ENCODE measurements at regions not wholly inside any gene's neighbourhood (a gene's known extent, or its start where the extent isn't known, plus 50 kb on each side); places are given as distances from the start of the nearest gene placed in this dataset.

DNA sequence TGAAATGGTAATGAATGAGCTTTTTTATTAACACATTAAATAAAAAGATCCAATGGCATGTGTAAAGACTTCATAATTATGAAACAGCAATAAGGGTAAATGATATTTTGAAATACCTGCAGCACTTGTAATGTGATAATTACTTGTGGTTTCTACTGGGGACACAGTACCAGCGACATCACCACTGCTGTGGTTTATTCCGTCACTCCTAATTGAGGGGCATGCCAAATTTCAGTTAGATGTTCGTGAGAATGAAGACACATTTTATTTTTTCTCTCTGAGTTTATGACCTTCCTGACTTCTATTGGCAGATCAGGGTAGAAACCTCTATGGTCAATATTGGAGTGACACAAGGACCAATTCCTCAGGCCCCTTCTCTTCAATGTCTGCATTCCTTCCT lies 131.9 kb upstream of the XYLT1 start:
- peak in 2 of 3 donors; percentile 35 to 51 for DNase-seq
- Histone ChIP-seq H3K27me3 (replicated peaks in 2 of 5; ENCODE audit: control insufficient read depth in 4 of 5, insufficient read depth in 5 of 5, low read length in 4 of 5) (no peaks in the 10 kb centered on the region), H3K4me3 (ENCODE audit: control insufficient read depth in 1 of 7, extremely low read depth in 1 of 7, insufficient read depth in 4 of 7, low read depth in 2 of 7, low read length in 6 of 7) (no peak overlapping the region), H3K36me3 (ENCODE audit: control insufficient read depth in 4 of 4, insufficient read depth in 4 of 4, low read length in 3 of 4) (no peaks in the 10 kb centered on the region), H3K9me3 (ENCODE audit: control extremely low read depth in 1 of 5, control insufficient read depth in 4 of 5, insufficient read depth in 2 of 5, low read depth in 1 of 5, low read length in 4 of 5) (peaks cover 0 to 11% (median 0%) of the 10 kb centered on the region in 5 experiments), H3K4me1 (ENCODE audit: control extremely low read depth in 1 of 4, control insufficient read depth in 4 of 4, insufficient read depth in 4 of 4, low read length in 3 of 4) (peaks cover 7 to 11% (median 9%) of the 10 kb centered on the region in 4 experiments), H3K27ac (ENCODE audit: insufficient read depth in 1 of 2, low read depth in 1 of 2, low read length in 2 of 2, poor library complexity in 1 of 2, severe bottlenecking in 2 of 2) (no peak overlapping the region)
- WGBS (ENCODE audit: insufficient coverage), result 17% methylated on average over 1 of the region's 3 CpGs
- ChIA-PET POLR2A (no interaction called here), CTCF (interaction anchor here (1.4 kb wide), 1 partner anchor 23 kb away, joined by 4 read pairs; no protein-coding TSS in a partner anchor)

- ChIA-PET CTCF (no interaction called here), POLR2A (no interaction called here)
- H3K4me1 ChIP-seq (ENCODE audit: control extremely low read depth in 1 of 4, control insufficient read depth in 4 of 4, insufficient read depth in 4 of 4, low read length in 3 of 4), result no peaks in the 10 kb centered on the region
- H3K36me3 ChIP-seq (ENCODE audit: control insufficient read depth in 4 of 4, insufficient read depth in 4 of 4, low read length in 3 of 4), result no peaks in the 10 kb centered on the region
- H3K27me3 ChIP-seq (replicated peaks in 2 of 5; ENCODE audit: control insufficient read depth in 4 of 5, insufficient read depth in 5 of 5, low read length in 4 of 5), result no peaks in the 10 kb centered on the region
- no CpG with 5 or more reads among the region's 1 CpG for WGBS (ENCODE audit: insufficient coverage)
- no peak for DNase-seq
- no peak overlapping the region for H3K4me3 ChIP-seq (ENCODE audit: control insufficient read depth in 1 of 7, extremely low read depth in 1 of 7, insufficient read depth in 4 of 7, low read depth in 2 of 7, low read length in 6 of 7)
- no peak overlapping the region for H3K27ac ChIP-seq (ENCODE audit: insufficient read depth in 1 of 2, low read depth in 1 of 2, low read length in 2 of 2, poor library complexity in 1 of 2, severe bottlenecking in 2 of 2)
- H3K9me3 ChIP-seq (ENCODE audit: control extremely low read depth in 1 of 5, control insufficient read depth in 4 of 5, insufficient read depth in 2 of 5, low read depth in 1 of 5, low read length in 4 of 5), result peaks cover 0 to 13% (median 0%) of the 10 kb centered on the region in 5 experiments
These were observed 128.2 kb upstream of the XYLT1 start for GRCh38 chr16:17598968-17599367.

- 91% methylated on average over 4 of the region's 12 CpGs for WGBS (ENCODE audit: insufficient coverage)
- Histone ChIP-seq H3K4me3 (ENCODE audit: control insufficient read depth in 1 of 7, extremely low read depth in 1 of 7, insufficient read depth in 4 of 7, low read depth in 2 of 7, low read length in 6 of 7) (no peak overlapping the region), H3K27ac (ENCODE audit: insufficient read depth in 1 of 2, low read depth in 1 of 2, low read length in 2 of 2, poor library complexity in 1 of 2, severe bottlenecking in 2 of 2) (no peak overlapping the region), H3K27me3 (replicated peaks in 2 of 5; ENCODE audit: control insufficient read depth in 4 of 5, insufficient read depth in 5 of 5, low read length in 4 of 5) (peaks cover 0 to 2% (median 0%) of the 10 kb centered on the region in 5 experiments), H3K4me1 (ENCODE audit: control extremely low read depth in 1 of 4, control insufficient read depth in 4 of 4, insufficient read depth in 4 of 4, low read length in 3 of 4) (no peaks in the 10 kb centered on the region), H3K9me3 (ENCODE audit: control extremely low read depth in 1 of 5, control insufficient read depth in 4 of 5, insufficient read depth in 2 of 5, low read depth in 1 of 5, low read length in 4 of 5) (peaks cover 0 to 2% (median 0%) of the 10 kb centered on the region in 5 experiments), H3K36me3 (ENCODE audit: control insufficient read depth in 4 of 4, insufficient read depth in 4 of 4, low read length in 3 of 4) (no peaks in the 10 kb centered on the region)
- POLR2A ChIA-PET, result no interaction called here
- no peak for DNase-seq
- CTCF ChIA-PET, result no interaction called here
These were observed 121.1 kb upstream of the XYLT1 start for GRCh38 chr16:17591655-17592405.

DNA sequence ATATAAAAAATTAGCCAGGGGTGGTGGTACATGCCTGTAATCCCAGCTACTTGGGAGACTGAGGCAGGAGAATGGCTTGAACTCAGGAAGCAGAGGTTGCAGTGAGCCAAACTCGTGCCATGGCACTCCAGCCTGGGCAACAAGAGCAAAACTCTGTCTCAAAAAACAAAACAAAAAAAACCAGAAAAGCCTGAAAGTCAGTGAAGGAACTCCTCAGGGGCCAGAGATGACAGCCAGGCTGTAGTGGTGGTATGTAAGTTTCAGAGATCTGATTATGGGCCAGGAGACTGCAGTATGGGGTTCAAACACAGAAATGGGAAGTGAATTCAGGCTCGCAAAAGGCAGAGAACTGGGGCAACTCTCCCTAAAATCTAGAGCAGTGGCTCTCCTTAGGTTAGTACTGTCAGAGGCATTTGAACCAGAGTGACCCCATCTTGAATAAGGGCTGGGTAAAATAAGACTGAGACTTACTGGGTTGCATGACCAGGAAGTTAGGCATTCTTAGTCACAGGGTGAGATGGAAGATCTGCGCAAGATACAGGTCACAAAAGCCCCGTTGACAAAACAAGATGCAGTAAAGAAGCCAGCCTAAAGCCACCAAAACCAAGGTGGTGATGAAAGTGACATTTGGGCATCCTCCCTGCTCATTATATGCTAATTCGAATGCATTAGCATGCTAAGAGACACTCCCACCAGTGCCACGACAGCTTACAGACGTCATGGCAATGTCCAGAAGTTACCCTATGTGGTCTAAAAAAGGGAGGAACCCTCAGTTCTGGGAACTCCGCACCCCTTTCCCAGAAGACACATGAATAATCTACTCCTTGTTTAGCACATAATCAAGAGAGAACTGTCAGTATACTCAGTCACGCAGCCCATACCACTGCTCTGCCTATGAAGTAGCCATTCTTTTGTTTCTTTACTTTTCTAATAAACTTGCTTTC lies 120.2 kb upstream of the XYLT1 start:
- 86% methylated on average over 7 of the region's 9 CpGs for WGBS (ENCODE audit: insufficient coverage)
- Histone ChIP-seq H3K4me3 (ENCODE audit: control insufficient read depth in 1 of 7, extremely low read depth in 1 of 7, insufficient read depth in 4 of 7, low read depth in 2 of 7, low read length in 6 of 7) (no peak overlapping the region), H3K27ac (ENCODE audit: insufficient read depth in 1 of 2, low read depth in 1 of 2, low read length in 2 of 2, poor library complexity in 1 of 2, severe bottlenecking in 2 of 2) (no peak overlapping the region), H3K4me1 (ENCODE audit: control extremely low read depth in 1 of 4, control insufficient read depth in 4 of 4, insufficient read depth in 4 of 4, low read length in 3 of 4) (no peaks in the 10 kb centered on the region), H3K9me3 (ENCODE audit: control extremely low read depth in 1 of 5, control insufficient read depth in 4 of 5, insufficient read depth in 2 of 5, low read depth in 1 of 5, low read length in 4 of 5) (peaks cover 0 to 5% (median 3%) of the 10 kb centered on the region in 5 experiments), H3K27me3 (replicated peaks in 2 of 5; ENCODE audit: control insufficient read depth in 4 of 5, insufficient read depth in 5 of 5, low read length in 4 of 5) (peaks cover 0 to 2% (median 0%) of the 10 kb centered on the region in 5 experiments), H3K36me3 (ENCODE audit: control insufficient read depth in 4 of 4, insufficient read depth in 4 of 4, low read length in 3 of 4) (no peaks in the 10 kb centered on the region)
- ChIA-PET POLR2A (no interaction called here), CTCF (no interaction called here)
- DNase-seq, result no peak

DNA sequence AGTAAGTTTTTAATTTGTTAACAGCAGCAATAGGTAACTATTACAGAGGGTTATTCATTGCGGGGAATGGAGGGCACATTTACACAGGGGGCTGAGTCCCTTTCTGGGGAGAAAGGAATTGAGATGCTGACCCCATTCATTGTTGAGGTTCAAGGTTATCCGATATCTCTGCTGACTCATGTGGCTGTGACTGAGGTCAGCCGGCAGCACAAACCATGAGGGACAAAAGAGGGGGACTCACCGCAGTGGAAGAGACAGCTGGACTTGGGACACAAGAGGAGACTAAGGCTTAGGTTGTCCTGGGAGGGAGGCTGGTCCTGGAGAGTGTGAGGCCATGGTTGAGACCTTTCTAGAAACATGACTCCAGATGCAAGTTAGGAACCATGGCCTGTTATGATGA lies 119.1 kb upstream of the XYLT1 start:
- ChIA-PET CTCF (interaction anchor here (0.7 to 1.4 kb wide), 2 partner anchors 10 to 12 kb away, joined by 3 read pairs; no protein-coding TSS in a partner anchor), POLR2A (no interaction called here)
- Histone ChIP-seq H3K27ac (ENCODE audit: insufficient read depth in 1 of 2, low read depth in 1 of 2, low read length in 2 of 2, poor library complexity in 1 of 2, severe bottlenecking in 2 of 2) (no peak overlapping the region), H3K36me3 (ENCODE audit: control insufficient read depth in 4 of 4, insufficient read depth in 4 of 4, low read length in 3 of 4) (no peaks in the 10 kb centered on the region), H3K9me3 (ENCODE audit: control extremely low read depth in 1 of 5, control insufficient read depth in 4 of 5, insufficient read depth in 2 of 5, low read depth in 1 of 5, low read length in 4 of 5) (peaks cover 0 to 13% (median 12%) of the 10 kb centered on the region in 5 experiments), H3K27me3 (replicated peaks in 2 of 5; ENCODE audit: control insufficient read depth in 4 of 5, insufficient read depth in 5 of 5, low read length in 4 of 5) (peaks cover 0 to 2% (median 0%) of the 10 kb centered on the region in 5 experiments), H3K4me3 (ENCODE audit: control insufficient read depth in 1 of 7, extremely low read depth in 1 of 7, insufficient read depth in 4 of 7, low read depth in 2 of 7, low read length in 6 of 7) (no peak overlapping the region), H3K4me1 (ENCODE audit: control extremely low read depth in 1 of 4, control insufficient read depth in 4 of 4, insufficient read depth in 4 of 4, low read length in 3 of 4) (no peaks in the 10 kb centered on the region)
- DNase-seq, result no peak
- 90% methylated on average over 4 of the region's 4 CpGs for WGBS (ENCODE audit: insufficient coverage)

- ChIA-PET CTCF (interaction anchor here (0.8 kb wide), 1 partner anchor 14 kb away, joined by 3 read pairs; no protein-coding TSS in a partner anchor), POLR2A (no interaction called here)
- Histone ChIP-seq H3K4me1 (ENCODE audit: control extremely low read depth in 1 of 4, control insufficient read depth in 4 of 4, insufficient read depth in 4 of 4, low read length in 3 of 4) (no peaks in the 10 kb centered on the region), H3K4me3 (ENCODE audit: control insufficient read depth in 1 of 7, extremely low read depth in 1 of 7, insufficient read depth in 4 of 7, low read depth in 2 of 7, low read length in 6 of 7) (no peak overlapping the region), H3K36me3 (ENCODE audit: control insufficient read depth in 4 of 4, insufficient read depth in 4 of 4, low read length in 3 of 4) (no peaks in the 10 kb centered on the region), H3K9me3 (ENCODE audit: control extremely low read depth in 1 of 5, control insufficient read depth in 4 of 5, insufficient read depth in 2 of 5, low read depth in 1 of 5, low read length in 4 of 5) (peaks cover 1 to 24% (median 16%) of the 10 kb centered on the region in 5 experiments), H3K27me3 (replicated peaks in 2 of 5; ENCODE audit: control insufficient read depth in 4 of 5, insufficient read depth in 5 of 5, low read length in 4 of 5) (peaks cover 0 to 2% (median 0%) of the 10 kb centered on the region in 5 experiments), H3K27ac (ENCODE audit: insufficient read depth in 1 of 2, low read depth in 1 of 2, low read length in 2 of 2, poor library complexity in 1 of 2, severe bottlenecking in 2 of 2) (no peak overlapping the region)
- DNase-seq, result peak in 2 of 3 donors; percentile 44 to 55
- WGBS (ENCODE audit: insufficient coverage), result 73% methylated on average over 2 of the region's 3 CpGs
These were observed 114.8 kb upstream of the XYLT1 start for GRCh38 chr16:17585449-17586074.
